ENCODE measurements at regions not wholly inside any gene's neighbourhood (a gene's known extent, or its start where the extent isn't known, plus 50 kb on each side); places are given as distances from the start of the nearest gene placed in this dataset.

- peak; percentile 20 for DNase-seq
Measured at GRCh38 chr12:124392271-124392666, 97.4 kb downstream of the RFLNA start.

- peak; percentile 66 for DNase-seq
Measured at GRCh38 chr12:124391340-124392261, 96.7 kb downstream of the RFLNA start.

DNA sequence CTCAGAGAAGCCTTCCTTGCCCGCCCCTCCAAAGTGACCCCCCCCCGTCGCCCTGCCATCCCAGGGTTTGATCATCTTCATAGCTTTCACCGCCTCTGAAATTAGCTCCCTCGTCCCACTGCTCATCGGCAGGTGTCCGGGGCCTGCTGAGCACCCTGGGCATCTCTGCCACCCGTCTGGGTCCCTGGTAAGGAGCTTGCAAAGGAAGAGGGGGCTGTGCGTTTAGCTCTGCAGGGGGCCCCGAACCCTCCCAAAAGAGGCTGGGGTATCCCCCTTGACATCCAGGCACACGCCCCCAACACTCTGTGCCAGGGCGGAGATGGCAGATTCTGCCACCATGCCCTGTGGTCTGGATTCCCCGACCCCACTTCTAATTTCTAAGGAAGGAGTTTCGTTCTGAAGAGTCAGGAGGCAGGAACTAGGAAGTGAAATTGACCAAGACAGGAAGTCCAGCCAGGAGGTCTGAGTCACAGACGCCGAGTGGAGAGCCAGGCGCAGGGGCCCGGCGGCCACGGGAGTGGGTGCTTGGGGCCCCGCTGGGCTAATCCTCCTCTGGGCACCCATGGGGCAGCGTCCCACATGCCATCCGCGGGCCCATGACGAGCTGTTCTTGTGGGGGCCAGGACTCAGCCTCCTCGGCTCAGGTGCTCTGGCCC lies 95.7 kb downstream of the RFLNA start:
- no peak for DNase-seq

- no peak for DNase-seq
Measured at GRCh38 chr12:124389725-124390441, 95.0 kb downstream of the RFLNA start.

DNA sequence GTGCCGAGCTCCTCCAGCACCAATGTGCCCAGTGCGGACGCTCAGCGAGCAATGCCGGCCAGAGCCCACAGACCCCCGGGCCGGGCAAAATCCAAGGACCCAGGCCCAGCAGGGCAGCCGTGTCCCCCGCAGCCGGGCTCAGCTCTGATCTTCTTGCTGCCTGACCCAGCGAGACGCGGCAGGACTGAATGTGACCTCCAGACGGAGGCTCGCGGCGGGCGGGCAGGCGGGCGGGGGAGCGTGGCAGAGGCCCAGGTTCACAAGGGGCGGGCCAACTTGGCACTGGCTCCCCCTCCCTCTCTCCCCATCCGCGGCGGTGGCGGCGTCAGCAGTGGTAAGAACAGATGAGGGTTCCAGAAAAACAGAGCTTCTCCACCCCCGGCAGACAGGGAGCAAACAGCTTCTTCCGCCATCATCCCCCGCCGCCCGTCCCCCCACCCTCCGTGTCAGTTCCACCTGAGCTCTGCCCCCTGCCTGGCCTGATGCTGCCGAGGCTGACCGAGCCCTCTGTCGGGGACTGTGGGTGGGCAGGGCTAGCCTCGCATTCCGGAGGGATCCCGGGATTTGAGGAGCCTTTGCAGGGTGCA lies 94.3 kb downstream of the RFLNA start:
- DNase-seq = no peak

- no peak for DNase-seq
Measured at GRCh38 chr12:124388679-124389137, 93.8 kb downstream of the RFLNA start.

- DNase-seq = no peak
Measured at GRCh38 chr12:124388038-124388671, 93.3 kb downstream of the RFLNA start.

DNA sequence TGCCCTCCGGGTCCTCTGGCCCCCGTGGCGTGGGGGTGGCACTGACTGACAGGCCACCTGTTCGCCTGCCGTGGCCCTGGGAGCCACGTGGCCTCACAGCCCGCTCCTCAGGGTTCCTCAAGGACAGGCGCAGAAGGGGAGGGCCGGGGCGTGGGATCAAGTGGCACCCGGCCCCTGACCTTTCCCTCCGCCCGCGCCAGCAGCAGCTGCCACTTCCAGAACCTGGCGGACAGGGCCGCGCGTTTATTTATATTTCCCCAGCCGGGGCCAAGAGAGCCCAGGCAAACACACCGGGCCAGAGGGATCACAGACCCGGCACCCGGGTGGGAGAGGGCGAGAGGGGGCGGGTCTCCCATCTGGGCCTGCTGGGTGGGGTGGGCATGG lies 92.6 kb downstream of the RFLNA start:
- no peak for DNase-seq

- no peak for DNase-seq
Measured at GRCh38 chr12:124386661-124387527, 92.0 kb downstream of the RFLNA start.

GRCh38 chr12:124386059-124386458 lies 91.2 kb downstream of the RFLNA start:
- no peak for DNase-seq

GRCh38 chr12:124385219-124385969 lies 90.5 kb downstream of the RFLNA start:
- no peak for DNase-seq

DNA sequence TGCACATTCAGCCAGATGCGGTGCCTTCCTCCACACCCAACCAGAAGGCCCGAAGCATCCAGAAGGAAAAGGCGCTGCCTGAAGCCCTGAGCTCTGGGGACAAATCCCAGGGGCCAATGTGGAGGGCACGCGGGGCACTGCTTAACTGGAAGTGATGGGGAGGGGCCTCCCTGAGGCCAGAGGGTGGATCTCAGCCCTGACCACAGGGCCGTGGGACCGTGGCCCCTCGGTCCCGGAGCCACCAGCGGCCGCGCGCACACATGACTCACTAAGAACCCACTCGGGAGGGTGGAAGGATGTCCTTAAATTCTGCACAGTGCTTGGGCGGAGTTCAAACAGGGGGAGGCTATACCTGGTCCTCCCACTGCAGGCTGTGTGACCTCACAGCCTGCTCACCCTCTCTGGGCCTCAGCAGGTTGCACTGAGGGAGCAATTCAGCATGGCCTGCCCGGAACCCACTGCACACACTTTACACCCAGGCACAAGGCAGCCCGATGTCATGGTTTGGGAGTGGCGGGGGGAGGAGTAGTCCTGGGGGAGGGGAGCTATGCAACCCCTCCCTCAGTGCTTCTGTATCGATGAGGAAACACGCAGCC lies 89.5 kb downstream of the RFLNA start:
- no peak for DNase-seq

- no peak for DNase-seq
Measured at GRCh38 chr12:124383028-124383427, 88.1 kb downstream of the RFLNA start.

GRCh38 chr12:124381456-124382296 lies 86.8 kb downstream of the RFLNA start:
- no peak for DNase-seq

GRCh38 chr12:124380796-124381455 lies 86.0 kb downstream of the RFLNA start:
- DNase-seq = no peak

DNA sequence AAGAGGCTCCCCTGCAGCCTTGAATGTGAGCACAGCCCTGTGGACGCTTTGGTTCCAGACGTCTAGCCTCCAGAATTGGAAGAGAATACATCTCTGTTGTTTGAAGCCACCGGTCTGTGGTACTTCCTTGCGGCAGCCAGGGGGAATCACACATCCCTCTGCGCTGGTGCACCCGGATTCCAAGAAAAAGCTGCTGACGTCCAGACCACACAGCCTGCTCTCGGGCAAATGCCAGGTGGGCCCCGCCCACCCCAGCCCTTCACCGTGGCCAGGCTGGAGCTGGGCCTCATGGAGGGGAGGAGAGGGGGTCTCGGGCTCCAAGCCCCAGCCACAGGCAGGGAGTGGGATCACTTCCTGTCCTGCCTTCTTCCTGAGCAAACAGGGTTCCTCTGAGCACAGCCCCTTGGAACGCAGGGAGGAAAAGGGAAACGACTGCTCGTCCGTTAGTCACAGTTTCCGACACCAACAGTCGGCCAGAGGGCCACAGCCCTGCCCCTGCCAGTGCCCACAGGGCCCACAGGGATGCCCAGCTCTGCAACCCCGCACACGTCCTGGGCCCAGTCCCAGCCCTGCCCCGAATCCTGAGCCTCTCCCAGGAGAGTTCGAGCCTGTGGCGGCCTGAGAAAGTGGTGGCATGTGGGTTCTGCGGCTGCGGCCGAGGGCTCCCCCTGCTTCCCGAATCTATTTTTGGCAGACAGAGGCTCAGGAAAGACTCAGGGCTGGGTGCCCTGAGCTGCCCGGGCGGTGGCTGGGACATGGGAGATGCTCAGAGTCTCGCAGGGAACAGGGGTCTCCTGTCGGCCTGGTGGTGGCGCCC lies 85.3 kb downstream of the RFLNA start:
- DNase-seq = peak; percentile 51

GRCh38 chr12:124379379-124379937 lies 84.6 kb downstream of the RFLNA start:
- DNase-seq = no peak

DNA sequence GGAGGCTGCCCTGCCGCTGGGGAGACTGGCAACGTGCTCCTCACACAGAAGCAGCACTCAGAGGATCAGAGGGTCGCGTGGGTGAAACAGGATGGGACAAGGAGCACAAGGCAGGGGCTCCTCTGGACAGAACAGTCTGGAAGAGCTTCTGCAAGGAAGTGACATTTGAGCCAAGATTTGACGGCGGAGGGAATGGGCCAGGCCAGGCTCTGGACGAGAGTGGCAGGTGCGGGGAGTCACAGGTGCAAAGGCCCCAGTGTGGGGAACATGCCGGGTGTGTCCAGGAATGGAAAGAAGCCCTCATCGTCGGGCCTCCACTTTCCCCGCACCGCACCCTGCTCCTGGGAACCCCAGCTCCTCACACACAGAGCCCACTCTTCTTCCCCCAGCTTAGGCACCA lies 84.0 kb downstream of the RFLNA start:
- no peak for DNase-seq
